ENCODE measurements at regions not wholly inside any gene's neighbourhood (a gene's known extent, or its start where the extent isn't known, plus 50 kb on each side); places are given as distances from the start of the nearest gene placed in this dataset.
"Not testable (repeated sequence)": the region's sequence is repeated elsewhere in the genome, so short reads cannot be mapped to it uniquely, and the experiment has no call there.

DNA sequence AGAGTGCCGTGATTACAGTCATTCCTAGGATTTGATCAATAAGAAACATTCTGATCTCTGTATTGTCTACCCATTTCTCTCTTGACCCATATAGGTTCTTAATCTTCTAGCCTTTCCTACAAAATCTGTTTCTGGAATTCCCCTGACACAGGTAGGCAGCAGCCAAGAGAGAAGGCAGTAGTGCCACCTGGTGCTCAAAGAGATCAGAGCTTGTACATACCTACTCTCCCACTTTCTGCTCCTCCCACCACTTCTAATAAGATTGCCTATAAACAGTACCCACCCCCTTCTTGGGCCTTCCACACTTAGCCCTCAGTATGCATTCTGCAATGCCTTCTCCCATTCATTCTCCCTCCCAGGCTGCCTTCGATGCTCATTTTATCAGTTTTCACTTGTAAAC is 117.4 kb upstream of the RORB start:
- DNase-seq, result peak; percentile 1

DNA sequence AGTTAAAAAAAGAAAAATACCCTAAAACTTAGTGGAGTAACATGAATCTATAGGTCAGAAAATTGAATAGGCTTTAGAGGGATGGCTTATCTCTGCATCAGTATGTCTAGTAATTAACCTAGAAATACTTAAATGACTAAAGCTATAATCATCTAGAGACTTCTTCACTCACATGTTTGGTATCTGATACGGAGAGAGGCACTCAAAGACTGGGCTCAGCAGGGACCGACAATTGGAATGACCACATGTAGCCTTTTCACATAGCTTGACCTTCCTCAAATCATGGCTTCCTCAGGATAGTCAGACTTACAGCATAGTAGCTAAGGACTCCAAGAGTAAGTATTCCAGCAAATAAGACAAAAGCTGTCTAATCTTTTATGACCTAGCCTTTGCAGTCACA is 105.3 kb upstream of the RORB start:
- DNase-seq, result no peak

DNA sequence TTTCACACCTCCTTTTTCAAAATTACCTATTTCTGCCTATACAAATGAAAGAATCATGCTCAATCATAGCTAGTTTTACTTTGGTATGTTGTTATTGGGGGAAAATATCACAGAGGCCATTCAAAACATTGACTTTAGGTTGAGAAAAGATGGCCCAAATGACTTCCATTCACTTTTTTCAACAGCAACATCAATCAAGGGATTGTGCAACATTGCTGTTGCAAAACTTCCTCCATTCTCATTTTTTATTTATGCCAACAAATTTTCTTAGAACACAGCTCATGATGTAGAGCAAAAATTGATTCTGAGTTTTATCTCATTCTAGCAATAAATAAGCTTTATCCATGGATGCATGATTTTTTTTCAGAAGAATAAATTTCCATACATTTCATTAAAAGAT is 93.6 kb upstream of the RORB start:
- DNase-seq, result no peak

DNA sequence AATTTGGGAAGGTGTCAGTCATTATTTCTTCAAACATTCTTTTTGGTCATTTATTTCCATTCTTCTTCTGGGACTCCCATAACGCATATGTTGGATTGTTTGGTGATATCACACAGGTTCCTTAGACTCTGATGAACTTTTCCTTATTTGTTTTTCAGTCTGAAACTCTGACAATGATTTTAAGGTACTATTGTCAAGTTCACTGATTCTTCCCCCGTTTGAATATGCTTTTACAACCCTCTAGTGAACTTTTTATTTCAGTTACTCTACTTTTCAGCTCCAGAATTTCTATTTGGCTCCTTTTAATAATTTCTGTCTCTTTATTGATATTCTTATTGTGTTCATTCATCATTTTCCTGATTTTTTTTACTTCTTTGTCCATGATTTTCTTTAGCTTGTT is 92.5 kb upstream of the RORB start:
- no peak for DNase-seq

DNA sequence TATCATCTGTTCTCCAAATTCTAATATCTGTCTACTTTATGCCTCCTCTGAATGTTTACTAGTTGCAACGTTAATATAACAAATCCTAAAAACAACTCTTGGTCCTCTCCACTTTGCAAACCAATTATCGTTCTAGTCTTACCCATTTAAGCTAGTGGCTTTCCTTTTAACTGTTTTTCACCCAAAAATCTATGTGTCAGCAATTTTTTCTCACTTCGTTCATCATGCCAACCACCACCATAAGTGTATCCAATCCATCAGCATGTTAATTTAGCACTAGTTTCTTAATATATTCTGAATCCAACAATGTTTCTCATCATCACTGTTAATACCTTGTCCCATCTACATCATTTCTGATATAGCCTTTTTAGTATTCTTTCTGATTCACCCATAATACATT is 90.0 kb upstream of the RORB start:
- DNase-seq, result no peak

DNA sequence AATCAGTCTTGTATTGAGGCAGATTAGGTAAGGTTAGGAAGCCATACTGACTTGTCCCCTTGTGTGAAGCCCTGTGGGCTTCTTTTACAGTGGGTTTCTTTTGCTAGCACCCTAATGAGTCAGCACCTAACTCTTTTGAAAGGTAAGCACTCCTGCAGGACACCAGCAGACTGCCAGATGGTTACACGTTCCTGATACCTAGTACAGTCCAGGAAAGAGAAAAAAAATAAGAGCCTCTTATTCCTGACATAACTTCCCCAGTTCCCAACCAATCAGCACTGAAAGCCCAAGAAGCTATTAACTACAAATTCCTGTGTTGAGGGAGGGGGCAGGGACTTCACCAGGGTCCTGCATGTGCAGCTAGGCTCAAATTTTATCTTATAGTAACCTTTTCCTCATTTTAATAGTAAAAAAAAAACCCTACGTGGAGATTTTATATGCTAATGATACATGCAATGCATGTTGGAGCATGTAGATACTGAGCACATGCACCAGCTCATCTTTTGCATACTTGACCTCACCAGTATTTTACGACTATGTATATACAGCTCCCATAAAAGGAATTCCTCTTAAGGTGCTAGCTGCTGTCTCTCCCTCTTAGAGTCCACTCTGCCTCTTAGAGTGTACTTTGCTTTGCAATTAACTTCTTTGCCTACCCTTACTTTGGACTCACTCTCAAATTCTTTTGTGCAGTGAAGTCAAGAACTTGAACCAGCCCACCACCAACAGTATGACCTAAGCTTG is 84.7 kb upstream of the RORB start:
- DNase-seq, result no peak

DNA sequence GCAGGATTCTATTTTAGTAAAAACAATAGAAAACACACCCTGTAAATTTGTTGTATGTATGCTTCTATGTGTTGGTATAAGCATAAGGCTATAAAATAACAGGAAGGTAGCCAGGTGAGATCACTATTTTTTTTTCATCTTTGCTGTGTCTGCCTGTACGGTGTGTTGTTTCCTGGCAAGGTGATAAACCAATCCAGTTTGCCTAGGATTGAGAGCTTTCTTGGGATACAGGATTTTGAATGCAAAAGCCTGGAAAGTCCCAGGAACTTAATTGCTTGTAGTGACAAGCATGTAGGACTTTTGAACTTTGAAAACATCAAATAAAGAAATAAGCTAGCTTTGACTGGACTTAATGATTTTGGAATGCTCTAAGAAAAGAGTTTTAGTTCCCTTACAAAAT is 83.3 kb upstream of the RORB start:
- no peak for DNase-seq

DNA sequence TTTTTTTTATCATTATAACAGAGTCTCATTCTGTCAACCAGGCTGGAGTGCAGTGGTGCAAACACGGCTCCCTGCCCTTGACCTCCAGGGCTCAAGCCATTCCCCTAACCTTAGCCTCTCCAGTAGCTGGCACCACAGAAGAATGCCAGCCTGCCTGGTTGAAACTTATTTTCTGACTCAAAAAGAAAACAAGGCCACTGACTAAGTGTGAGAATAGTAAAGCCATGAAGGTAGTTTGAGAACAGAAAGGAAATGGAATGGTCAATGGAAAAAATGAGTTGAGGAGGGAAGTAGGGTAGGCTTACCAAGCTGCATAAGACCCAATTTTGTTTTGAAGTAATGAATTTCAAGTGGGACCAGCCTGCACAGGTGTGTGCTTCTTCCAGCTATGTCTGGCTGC is 82.8 kb upstream of the RORB start:
- no peak for DNase-seq

DNA sequence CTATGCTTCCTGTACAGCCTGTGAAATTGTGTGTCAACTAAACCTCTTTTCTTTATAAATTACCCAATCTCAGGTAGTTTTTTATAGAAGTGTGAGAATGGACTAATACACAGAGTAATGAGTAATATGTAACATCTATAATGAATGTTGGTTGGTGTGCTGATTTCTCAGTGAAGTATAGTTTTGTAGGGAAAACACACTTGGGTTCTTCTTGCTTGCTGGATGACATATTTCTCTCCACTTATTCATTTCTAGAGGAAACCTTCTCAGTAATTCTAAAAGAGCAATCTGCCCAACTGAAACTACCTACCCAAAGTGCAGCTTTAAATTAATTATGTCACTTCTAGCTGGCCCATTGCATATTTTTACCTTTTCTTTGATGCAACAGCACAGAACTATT is 81.1 kb upstream of the RORB start:
- DNase-seq, result no peak

DNA sequence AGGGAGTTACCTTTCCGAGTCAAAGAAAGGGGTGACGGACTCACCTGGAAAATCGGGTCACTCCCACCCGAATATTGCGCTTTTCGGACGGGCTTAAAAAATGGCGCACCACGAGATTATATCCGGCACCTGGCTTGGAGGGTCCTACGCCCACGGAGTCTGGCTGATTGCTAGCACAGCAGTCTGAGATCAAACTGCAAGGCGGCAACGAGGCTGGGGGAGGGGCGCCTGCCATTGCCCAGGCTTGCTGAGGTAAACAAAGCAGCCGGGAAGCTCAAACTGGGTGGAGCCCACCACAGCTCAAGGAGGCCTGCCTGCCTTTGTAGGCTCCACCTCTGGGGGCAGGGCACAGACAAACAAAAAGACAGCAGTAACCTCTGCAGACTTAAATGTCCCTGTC is 72.6 kb upstream of the RORB start:
- DNase-seq, result not testable (repeated sequence)

DNA sequence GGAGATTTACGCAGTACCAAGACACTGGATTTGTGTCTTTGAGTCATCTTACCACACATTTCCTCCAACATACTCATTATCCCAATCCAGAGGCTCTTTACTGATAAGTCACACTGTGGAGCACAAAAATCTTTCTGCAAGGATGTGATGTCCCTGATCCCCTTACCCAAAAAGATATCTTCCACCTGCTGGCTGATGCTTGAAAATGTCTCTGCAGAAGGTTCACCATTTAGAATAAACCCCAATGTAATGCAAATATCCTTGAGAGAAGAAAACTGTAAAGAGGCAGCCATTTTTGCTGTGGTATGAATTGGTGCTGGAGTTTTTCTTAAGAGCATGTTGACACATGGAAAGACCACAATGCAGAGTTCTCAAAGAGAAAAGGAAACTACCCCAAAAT is 65.7 kb upstream of the RORB start:
- DNase-seq, result no peak

DNA sequence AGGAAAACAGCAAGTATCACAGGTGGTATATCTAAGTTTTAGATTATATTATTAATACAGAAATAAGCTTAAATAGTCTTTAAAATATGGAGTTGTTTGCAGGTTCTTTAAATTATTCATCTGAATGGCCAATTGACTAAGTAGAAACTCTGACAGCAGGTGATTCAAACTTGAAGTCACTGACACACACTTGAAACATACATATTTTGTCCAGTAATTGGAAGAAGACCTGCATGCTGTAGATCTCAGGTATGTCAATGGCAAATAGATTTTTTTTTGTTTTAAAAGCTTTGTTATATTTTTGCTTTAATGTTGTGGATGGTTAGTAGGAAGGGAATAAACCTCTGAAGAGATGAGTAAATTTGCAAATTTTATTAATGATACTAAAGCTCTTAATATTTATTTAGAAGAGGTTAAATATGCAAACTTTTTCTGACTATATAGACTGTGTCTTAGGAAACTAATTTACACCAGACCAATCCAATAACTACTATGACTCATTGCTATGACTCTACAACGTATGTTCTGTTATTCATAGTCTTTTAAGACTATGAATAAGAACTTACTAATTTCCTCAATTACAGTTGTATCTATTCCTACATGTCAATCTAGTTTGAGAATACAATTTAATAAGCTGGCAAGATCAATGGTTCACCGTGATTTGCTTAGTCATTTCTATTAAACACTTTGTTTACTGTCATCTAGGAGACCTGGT is 53.9 kb upstream of the RORB start:
- DNase-seq, result no peak

DNA sequence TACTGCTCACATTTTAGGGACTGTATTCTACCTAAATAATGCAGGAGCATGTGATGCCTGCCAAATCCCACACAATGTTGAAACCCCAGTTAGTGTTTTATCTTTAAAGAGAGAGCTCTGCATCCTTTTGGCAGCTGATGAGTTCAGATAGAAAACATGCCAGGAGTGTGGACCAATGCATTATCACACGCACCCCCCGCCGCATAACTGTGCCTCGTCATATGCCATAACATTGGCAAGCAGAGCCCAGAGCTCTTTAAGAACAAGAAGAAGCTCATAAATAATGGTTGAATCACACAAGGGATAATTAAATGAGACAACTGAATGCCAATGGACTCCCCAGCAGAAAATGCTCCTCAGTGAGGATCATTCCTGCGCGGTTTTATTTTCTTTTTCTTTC is 52.8 kb upstream of the RORB start:
- DNase-seq, result no peak
